HepG2 (cell line): ENCODE measurements at regions not wholly inside any gene's neighbourhood (a gene's known extent, or its start where the extent isn't known, plus 50 kb on each side); places are given as distances from the start of the nearest gene placed in this dataset.

Experiments
- ATAC-seq: fragments of 200-7000 bp; cut with Tn5 transposase; 3 replicates; pipeline ENCODE4 v1.9.1; 2020; ENCODE audit warnings: mild to moderate bottlenecking, moderate library complexity
- BruUV-seq: library from RNA; stranded (reverse); fragments of 400-500 nt; replicated peaks from 2 replicates; lab custom pipeline; 2021; lab: Mats Ljungman, UMichigan
- CTCF ChIA-PET: fragments of 300-600 bp; formaldehyde crosslinking; extraction: SDS; loops from one replicate; lab custom pipeline; 2021; ENCODE audit warnings: low total read pairs, inconsistent platforms, low intra/inter-chr PET ratio; lab: Yijun Ruan, JAX
- POLR2A ChIA-PET: fragments of 350-600 bp; sonication (Branson Sonifier 250); formaldehyde crosslinking; loops from one replicate; lab custom pipeline; 2020; ENCODE audit warnings: antibody characterized with exemption, inconsistent platforms; lab: Yijun Ruan, JAX
- DNase-seq: peaks from one replicate; pipeline ENCODE4 v3.0.0-alpha.2; 2015; ENCODE audit warnings: low spot score
- FAIRE-seq: peaks from 3 replicates; lab custom pipeline; 2011; peaks lifted over from hg19 to GRCh38; lab: Jason Lieb, UNC
- H2AFZ ChIP-seq: one replicate; pipeline ENCODE4 v1.6.1; 2011; ENCODE audit warnings: low read length, inconsistent platforms
- H3K27ac ChIP-seq: fragments of 300-600 bp; 3 replicates; pipeline ENCODE4 v1.8.0; 2011; ENCODE audit warnings: mixed run types, mild to moderate bottlenecking, mixed read lengths, low read length, inconsistent platforms; ENCODE audit not compliant: insufficient read depth; ENCODE audit errors: extremely low read length
- H3K27me3 ChIP-seq, 2 experiments: fragments of 200-600 bp in 1 of 2; 2 replicates in 1 of 2; 3 replicates in 1 of 2; pipeline versions ENCODE4 v1.6.0 to v1.8.0; 2011; ENCODE audit warnings: low read length in 2 of 2, mild to moderate bottlenecking in 2 of 2, moderate library complexity in 2 of 2, inconsistent platforms in 1 of 2; ENCODE audit not compliant: insufficient read depth in 2 of 2, control insufficient read depth in 1 of 2
- H3K36me3 ChIP-seq, 2 experiments: fragments of 200-600 bp in 1 of 2; replicated peaks in 1 of 2; 2 replicates in 1 of 2; 3 replicates in 1 of 2; pipeline versions ENCODE4 v1.5.1 to v1.8.0; 2011; ENCODE audit warnings: low read length in 2 of 2, inconsistent platforms in 1 of 2; ENCODE audit not compliant: insufficient read depth in 2 of 2, control insufficient read depth in 1 of 2
- H3K4me1 ChIP-seq: 2 replicates; pipeline ENCODE4 v1.5.1; 2012; ENCODE audit warnings: low read length, inconsistent platforms; ENCODE audit not compliant: insufficient read depth
- H3K4me2 ChIP-seq: 2 replicates; pipeline ENCODE4 v1.6.0; 2011; ENCODE audit warnings: low read depth, low read length, inconsistent platforms
- H3K4me3 ChIP-seq, 3 experiments: fragments of 200-600 bp in 1 of 3; sonication (generic), shearing (Covaris generic) in 1 of 3; replicated peaks in 1 of 3; 2 replicates each; pipeline ENCODE4 v1.5.1; 2011 to 2016; ENCODE audit warnings: low read length in 3 of 3, inconsistent platforms in 2 of 3, low read depth in 2 of 3, mild to moderate bottlenecking in 2 of 3, control low read depth in 1 of 3, mixed read lengths in 1 of 3; ENCODE audit not compliant: insufficient read depth in 1 of 3
- H3K79me2 ChIP-seq: one replicate; pipeline ENCODE4 v1.6.1; 2011; ENCODE audit warnings: low read length, inconsistent platforms; ENCODE audit not compliant: insufficient read depth
- H3K9ac ChIP-seq: 2 replicates; pipeline ENCODE4 v1.6.0; 2011; ENCODE audit warnings: mild to moderate bottlenecking, low read depth, low read length, inconsistent platforms; ENCODE audit not compliant: insufficient read depth
- H3K9me3 ChIP-seq: 2 replicates; pipeline ENCODE4 v1.5.1; 2012; ENCODE audit warnings: mild to moderate bottlenecking, low read length
- H4K20me1 ChIP-seq: 2 replicates; pipeline ENCODE4 v1.6.0; 2011; ENCODE audit warnings: inconsistent platforms, mild to moderate bottlenecking, low read length, moderate library complexity; ENCODE audit not compliant: insufficient read depth
- ARNT2 ChIP-seq: sonication (generic); formaldehyde crosslinking; IDR thresholded peaks from 2 replicates; pipeline ENCODE4 v1.8.0; 2022; ENCODE audit warnings: mild to moderate bottlenecking, low read depth, missing genetic modification reagents, moderate library complexity
- HNRNPUL1 ChIP-seq: fragments of 200-400 bp; formaldehyde crosslinking; IDR thresholded peaks from 2 replicates; pipeline ENCODE4 v1.6.1; 2017; ENCODE audit warnings: low read depth, mild to moderate bottlenecking, low read length, moderate library complexity
- MEIS2 ChIP-seq: sonication (generic); formaldehyde crosslinking; IDR thresholded peaks from 2 replicates; pipeline ENCODE4 v1.9.0; 2021; ENCODE audit warnings: mild to moderate bottlenecking, missing genetic modification reagents
- MXD4 ChIP-seq: IDR thresholded peaks from 2 replicates; pipeline ENCODE4 v1.6.1; 2016; ENCODE audit warnings: mild to moderate bottlenecking, missing biosample characterization, missing genetic modification reagents
- NBN ChIP-seq: fragments of 450-650 bp; conservative IDR thresholded peaks from 2 replicates; pipeline ENCODE4 v1.6.1; 2017
- SETDB1 ChIP-seq: sonication (generic); formaldehyde crosslinking; IDR thresholded peaks from 2 replicates; pipeline ENCODE4 v1.5.1; 2020; ENCODE audit warnings: missing genetic modification reagents, mild to moderate bottlenecking, borderline replicate concordance
- TBP ChIP-seq: sonication (generic); formaldehyde crosslinking; IDR thresholded peaks from 2 replicates; pipeline ENCODE4 v1.5.0; 2020; ENCODE audit warnings: missing genetic modification reagents
- ZMYM2 ChIP-seq: sonication (generic); formaldehyde crosslinking; IDR thresholded peaks from 2 replicates; pipeline ENCODE4 v1.8.0; 2022; ENCODE audit warnings: mild to moderate bottlenecking, missing genetic modification reagents
- ZNF160 ChIP-seq: sonication (generic); formaldehyde crosslinking; IDR thresholded peaks from 2 replicates; pipeline ENCODE4 v1.8.0; 2022; ENCODE audit warnings: mild to moderate bottlenecking, inconsistent platforms, missing genetic modification reagents
- ZNF232 ChIP-seq: sonication (generic); formaldehyde crosslinking; IDR thresholded peaks from 2 replicates; pipeline ENCODE4 v1.4.0; 2020; ENCODE audit warnings: missing genetic modification reagents, borderline replicate concordance
- ZNF543 ChIP-seq: sonication (generic); formaldehyde crosslinking; IDR thresholded peaks from 2 replicates; pipeline ENCODE4 v1.4.0; 2020; ENCODE audit warnings: mild to moderate bottlenecking, missing genetic modification reagents
- ZNF790 ChIP-seq: sonication (generic); formaldehyde crosslinking; IDR thresholded peaks from 2 replicates; pipeline ENCODE4 v1.8.0; 2022; ENCODE audit warnings: missing genetic modification reagents, mild to moderate bottlenecking, borderline replicate concordance
- WGBS: methylation state at CpG from one replicate; pipeline ENCODE4 v1.1.6; 2017; ENCODE audit warnings: low lambda C conversion rate; 5-methylcytosine and 5-hydroxymethylcytosine counted together
- in situ Hi-C: cut with HindIII; loops from 2 replicates; pipeline ENCODE4 v1.10.0; 2017; ENCODE audit warnings: low pct_unique_long_range_greater_than_20kb; ENCODE audit not compliant: extremely low pct_ligation_motif_present
- intact Hi-C: fragments of 100-400 bp; cut with micrococcal nuclease; formaldehyde crosslinking; loops from one replicate; pipeline ENCODE4 v1.10.0; 2022; ENCODE audit not compliant: unreplicated experiment
- TF ChIP-seq, protein P1 (sequence below): sonication (generic); formaldehyde crosslinking; conservative IDR thresholded peaks from 2 replicates; pipeline ENCODE4 v1.8.0; 2022; ENCODE audit warnings: mild to moderate bottlenecking, moderate library complexity, missing genetic modification reagents
- TF ChIP-seq, protein P2 (sequence below): sonication (generic); formaldehyde crosslinking; IDR thresholded peaks from 2 replicates; pipeline ENCODE4 v1.4.0; 2020; ENCODE audit warnings: mild to moderate bottlenecking, missing genetic modification reagents
- TF ChIP-seq, protein P3 (sequence below): sonication (generic); formaldehyde crosslinking; IDR thresholded peaks from 2 replicates; pipeline ENCODE4 v1.5.0; 2020; ENCODE audit warnings: missing genetic modification reagents
- TF ChIP-seq, protein P4 (sequence below): sonication (generic); formaldehyde crosslinking; IDR thresholded peaks from 2 replicates; pipeline ENCODE4 v1.4.0; 2020; ENCODE audit warnings: missing genetic modification reagents, borderline replicate concordance

DNA sequence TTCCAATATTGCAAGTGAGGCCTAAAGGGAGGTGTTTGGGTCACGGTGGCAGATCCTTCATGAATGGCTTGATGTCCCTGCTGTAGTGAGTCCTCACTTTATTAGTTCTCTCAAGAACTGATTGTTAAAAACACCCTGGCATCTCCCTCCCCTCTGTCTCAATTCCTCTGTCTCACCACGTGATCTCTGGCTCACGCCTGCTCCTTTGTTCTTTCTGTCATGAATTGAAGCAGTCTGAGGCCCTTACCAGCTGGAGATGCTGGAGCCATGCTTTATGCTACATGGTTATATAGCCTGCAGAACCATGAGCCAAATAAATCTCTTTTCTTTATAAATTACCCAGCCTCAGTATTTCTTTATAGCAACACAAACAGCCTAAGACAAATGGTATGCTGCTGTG, 980.7 kb upstream of the GRIA3 start:
- Histone ChIP-seq H4K20me1 (no peaks in the 10 kb centered on the region), H3K27ac (no peak overlapping the region), H3K4me1 (no peaks in the 10 kb centered on the region), H3K79me2 (no peaks in the 10 kb centered on the region), H3K27me3 (no peaks in the 10 kb centered on the region), H2AFZ (no peak overlapping the region), H3K9me3 (no peaks in the 10 kb centered on the region), H3K36me3 (no peaks in the 10 kb centered on the region), H3K9ac (no peak overlapping the region), H3K4me3 (no peak overlapping the region), H3K4me2 (no peak overlapping the region)
- FAIRE-seq (no peak), ATAC-seq (no peak), DNase-seq (no peak)
- intact Hi-C loops = loop anchor here (10.0 kb wide), 1 partner anchor 439 kb away; no protein-coding TSS in a partner anchor
- TF ChIP-seq ZNF543 (CRISPR knock-in tag) (no peak), ZNF160 (no peak), MXD4 (CRISPR knock-in tag) (no peak), ARNT2 (CRISPR knock-in tag) (no peak), HNRNPUL1 (no peak), NBN (no peak), ZNF790 (CRISPR knock-in tag) (no peak), MEIS2 (CRISPR knock-in tag) (no peak), ZNF232 (no peak), SETDB1 (no peak), TBP (CRISPR knock-in tag) (no peak), ZMYM2 (CRISPR knock-in tag) (no peak)
- TF ChIP-seq, protein P1, sequence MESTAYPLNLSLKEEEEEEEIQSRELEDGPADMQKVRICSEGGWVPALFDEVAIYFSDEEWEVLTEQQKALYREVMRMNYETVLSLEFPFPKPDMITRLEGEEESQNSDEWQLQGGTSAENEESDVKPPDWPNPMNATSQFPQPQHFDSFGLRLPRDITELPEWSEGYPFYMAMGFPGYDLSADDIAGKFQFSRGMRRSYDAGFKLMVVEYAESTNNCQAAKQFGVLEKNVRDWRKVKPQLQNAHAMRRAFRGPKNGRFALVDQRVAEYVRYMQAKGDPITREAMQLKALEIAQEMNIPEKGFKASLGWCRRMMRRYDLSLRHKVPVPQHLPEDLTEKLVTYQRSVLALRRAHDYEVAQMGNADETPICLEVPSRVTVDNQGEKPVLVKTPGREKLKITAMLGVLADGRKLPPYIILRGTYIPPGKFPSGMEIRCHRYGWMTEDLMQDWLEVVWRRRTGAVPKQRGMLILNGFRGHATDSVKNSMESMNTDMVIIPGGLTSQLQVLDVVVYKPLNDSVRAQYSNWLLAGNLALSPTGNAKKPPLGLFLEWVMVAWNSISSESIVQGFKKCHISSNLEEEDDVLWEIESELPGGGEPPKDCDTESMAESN (CRISPR knock-in tag) = no peak
- TF ChIP-seq, protein P2, sequence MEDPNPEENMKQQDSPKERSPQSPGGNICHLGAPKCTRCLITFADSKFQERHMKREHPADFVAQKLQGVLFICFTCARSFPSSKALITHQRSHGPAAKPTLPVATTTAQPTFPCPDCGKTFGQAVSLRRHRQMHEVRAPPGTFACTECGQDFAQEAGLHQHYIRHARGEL (CRISPR knock-in tag) = no peak
- TF ChIP-seq, protein P3, sequence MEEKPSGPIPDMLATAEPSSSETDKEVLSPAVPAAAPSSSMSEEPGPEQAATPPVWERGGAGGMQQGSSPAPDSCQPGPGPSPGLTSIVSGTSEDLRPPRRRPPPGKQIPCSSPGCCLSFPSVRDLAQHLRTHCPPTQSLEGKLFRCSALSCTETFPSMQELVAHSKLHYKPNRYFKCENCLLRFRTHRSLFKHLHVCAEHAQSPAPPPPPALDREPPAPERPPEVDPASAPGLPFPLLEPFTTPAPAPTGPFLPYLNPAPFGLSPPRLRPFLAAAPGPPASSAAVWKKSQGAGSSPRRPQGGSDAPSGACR (CRISPR knock-in tag) = no peak
- TF ChIP-seq, protein P4, sequence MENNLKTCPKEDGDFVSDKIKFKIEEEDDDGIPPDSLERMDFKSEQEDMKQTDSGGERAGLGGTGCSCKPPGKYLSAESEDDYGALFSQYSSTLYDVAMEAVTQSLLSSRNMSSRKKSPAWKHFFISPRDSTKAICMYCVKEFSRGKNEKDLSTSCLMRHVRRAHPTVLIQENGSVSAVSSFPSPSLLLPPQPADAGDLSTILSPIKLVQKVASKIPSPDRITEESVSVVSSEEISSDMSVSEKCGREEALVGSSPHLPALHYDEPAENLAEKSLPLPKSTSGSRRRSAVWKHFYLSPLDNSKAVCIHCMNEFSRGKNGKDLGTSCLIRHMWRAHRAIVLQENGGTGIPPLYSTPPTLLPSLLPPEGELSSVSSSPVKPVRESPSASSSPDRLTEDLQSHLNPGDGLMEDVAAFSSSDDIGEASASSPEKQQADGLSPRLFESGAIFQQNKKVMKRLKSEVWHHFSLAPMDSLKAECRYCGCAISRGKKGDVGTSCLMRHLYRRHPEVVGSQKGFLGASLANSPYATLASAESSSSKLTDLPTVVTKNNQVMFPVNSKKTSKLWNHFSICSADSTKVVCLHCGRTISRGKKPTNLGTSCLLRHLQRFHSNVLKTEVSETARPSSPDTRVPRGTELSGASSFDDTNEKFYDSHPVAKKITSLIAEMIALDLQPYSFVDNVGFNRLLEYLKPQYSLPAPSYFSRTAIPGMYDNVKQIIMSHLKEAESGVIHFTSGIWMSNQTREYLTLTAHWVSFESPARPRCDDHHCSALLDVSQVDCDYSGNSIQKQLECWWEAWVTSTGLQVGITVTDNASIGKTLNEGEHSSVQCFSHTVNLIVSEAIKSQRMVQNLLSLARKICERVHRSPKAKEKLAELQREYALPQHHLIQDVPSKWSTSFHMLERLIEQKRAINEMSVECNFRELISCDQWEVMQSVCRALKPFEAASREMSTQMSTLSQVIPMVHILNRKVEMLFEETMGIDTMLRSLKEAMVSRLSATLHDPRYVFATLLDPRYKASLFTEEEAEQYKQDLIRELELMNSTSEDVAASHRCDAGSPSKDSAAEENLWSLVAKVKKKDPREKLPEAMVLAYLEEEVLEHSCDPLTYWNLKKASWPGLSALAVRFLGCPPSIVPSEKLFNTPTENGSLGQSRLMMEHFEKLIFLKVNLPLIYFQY (CRISPR knock-in tag) = no peak
- WGBS = 13% methylated on average over 2 of the region's 3 CpGs
- no TSS peak for BruUV-seq
- in situ Hi-C loops = no loop called here
- ChIA-PET CTCF (no interaction called here), POLR2A (no interaction called here)
